Stimulated activated CD4-positive, alpha-beta T cell treated with anti-CD3 and anti-CD28 coated beads, Interleukin-1b, Interleukin-23, amount 100 ng/mL, for 24 hours (primary cell): ENCODE measurements at regions not wholly inside any gene's neighbourhood (a gene's known extent, or its start where the extent isn't known, plus 50 kb on each side); places are given as distances from the start of the nearest gene placed in this dataset.

Experiments used
- DNase-seq, 4 experiments: peaks; one replicate each; pipeline ENCODE4 v3.0.0-alpha.2; 2020; ENCODE audit warnings: low read depth in 4 of 4, low spot score in 1 of 4

- no peak for DNase-seq
These were observed 69.7 kb upstream of the EGR2 start for GRCh38 chr10:62885684-62886461.

DNA sequence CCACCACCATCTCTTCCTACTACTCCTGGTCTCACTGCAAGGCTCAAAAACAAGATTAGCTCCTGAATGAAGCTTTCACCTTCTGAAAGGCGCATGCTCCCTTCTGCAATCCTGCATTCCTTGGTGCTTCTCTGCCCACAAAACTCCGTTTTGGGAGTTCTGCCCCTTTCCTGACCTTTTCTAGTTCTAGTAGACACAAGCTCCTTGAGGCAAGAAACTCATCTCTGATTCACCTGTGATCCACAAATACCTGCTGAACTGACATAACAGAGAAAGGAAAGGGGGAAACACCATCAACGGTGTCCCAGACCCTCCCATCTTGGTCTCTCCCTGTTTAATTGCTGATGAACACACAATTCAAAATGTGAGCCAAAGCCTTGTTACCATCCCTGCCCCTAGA, 64.0 kb upstream of the EGR2 start:
- no peak for DNase-seq

DNA sequence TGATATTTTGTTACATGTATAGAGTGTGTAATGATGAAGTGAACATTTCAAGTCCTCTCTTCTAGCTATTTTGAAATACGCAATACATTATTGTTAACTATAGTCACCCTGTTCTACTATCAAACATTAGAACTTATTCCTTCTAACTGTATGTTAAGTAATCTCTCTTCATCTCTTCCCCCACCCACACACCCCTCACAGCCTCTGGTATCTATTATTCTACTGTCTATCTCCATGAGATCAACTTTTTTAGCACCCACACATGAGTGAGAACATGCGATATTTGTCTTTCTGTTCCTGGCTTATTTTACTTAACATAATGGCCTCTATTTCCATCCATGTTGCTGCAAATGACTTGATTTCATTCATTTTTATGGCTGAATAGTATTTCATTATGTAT, 57.7 kb upstream of the EGR2 start:
- no peak for DNase-seq

DNA sequence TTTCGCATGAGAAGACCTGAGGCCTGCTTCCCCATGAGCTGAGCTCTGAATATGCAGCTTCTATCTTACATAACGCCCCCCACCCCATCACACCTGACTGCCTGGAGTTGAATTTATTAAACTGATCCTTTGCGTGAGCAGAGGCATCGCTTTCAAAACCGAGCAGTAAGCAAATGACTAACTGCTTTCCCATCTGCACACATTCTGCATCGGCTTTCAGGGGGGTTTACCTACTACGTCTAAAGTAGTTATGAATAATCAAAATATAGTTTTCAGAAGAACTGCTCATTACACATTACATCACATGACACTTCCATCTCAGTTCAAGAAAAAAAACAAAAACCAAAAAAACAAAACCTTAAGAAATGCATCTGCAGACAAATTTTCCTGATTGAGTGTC, 54.7 kb upstream of the EGR2 start:
- DNase-seq: no peak

DNA sequence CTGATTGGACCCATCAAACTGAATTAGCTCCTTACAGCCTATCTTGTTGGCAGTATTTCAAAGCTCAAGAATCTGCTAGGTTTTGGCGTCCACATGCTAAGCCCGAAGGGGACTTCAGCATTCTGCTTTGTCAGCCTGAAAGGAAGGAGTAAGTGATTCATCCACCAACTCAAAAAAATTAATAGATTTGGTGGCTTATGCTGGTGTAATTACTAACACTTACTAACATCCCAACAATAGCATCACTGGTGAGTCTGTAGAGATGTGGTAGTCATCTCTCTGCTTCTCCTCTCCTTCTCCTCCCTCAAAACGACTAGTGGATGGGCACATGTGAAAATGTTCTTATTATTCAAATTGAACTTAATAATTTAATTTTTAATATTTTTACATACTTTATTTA, 53.8 kb upstream of the EGR2 start:
- no peak for DNase-seq

- DNase-seq: no peak
These were observed 50.8 kb upstream of the EGR2 start for GRCh38 chr10:62866941-62867340.

DNA sequence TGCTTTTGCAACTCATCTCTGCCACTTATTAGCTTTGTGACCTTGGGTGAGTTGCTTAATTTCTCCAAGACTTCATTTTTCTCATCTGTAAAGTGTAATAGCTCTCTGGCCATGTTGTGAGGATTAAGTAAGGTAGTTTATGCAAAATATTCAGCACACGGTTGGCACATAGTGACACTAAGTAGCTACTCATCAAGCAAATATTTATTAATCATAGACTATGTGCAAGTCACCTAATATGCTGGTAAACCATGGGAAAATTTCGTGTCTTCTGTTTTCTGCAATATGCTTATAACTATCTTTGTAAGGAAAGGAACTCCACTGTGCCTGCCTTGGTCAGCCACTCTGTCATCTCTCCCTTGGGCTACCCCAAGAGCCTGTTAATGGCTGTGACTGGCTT, 50.3 kb upstream of the EGR2 start:
- DNase-seq: no peak
